GM10266 (cell line): ENCODE measurements at regions not wholly inside any gene's neighbourhood (a gene's known extent, or its start where the extent isn't known, plus 50 kb on each side); places are given as distances from the start of the nearest gene placed in this dataset.
"Not testable (repeated sequence)": the region's sequence is repeated elsewhere in the genome, so short reads cannot be mapped to it uniquely, and the experiment has no call there.

Experiments used
- DNase-seq: peaks from one replicate; pipeline ENCODE4 v3.0.0; 2012; ENCODE audit errors: extremely low spot score
- TF ChIP-seq, protein P1 (sequence below): IDR thresholded peaks from 2 replicates; pipeline ENCODE4 v1.5.1; 2012; ENCODE audit warnings: mild to moderate bottlenecking, low read depth; ENCODE audit not compliant: control insufficient read depth, insufficient read depth; ENCODE audit errors: missing control alignments

DNA sequence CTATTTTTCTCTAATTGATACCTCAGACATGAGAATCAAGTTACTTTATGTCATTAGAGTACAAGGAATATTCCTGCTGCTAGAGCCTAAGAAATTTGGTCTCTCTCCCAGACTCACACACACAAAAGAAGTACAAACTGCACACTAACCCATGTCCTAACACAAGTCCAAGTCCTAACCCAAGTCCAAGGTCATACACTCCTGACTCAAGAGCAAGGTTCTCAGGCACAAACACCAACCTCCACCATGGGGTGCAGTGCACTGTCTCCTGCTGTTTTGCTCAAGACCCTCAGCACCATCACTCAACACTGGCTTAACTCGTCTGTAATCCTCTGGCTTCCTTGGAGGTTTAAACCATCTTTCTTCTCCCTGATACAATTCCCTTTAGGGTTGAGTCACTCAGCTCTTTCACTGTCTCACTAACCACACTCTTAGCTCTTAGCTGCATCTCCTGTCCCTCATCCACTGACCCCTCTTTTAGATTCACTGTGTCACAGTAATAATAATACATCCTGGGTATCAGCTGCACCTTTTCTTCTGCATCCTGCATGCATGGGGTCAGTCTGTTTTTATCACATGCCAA lies 129.8 kb downstream of the BCL2L11 start:
- DNase-seq = no peak
- TF ChIP-seq, protein P1, sequence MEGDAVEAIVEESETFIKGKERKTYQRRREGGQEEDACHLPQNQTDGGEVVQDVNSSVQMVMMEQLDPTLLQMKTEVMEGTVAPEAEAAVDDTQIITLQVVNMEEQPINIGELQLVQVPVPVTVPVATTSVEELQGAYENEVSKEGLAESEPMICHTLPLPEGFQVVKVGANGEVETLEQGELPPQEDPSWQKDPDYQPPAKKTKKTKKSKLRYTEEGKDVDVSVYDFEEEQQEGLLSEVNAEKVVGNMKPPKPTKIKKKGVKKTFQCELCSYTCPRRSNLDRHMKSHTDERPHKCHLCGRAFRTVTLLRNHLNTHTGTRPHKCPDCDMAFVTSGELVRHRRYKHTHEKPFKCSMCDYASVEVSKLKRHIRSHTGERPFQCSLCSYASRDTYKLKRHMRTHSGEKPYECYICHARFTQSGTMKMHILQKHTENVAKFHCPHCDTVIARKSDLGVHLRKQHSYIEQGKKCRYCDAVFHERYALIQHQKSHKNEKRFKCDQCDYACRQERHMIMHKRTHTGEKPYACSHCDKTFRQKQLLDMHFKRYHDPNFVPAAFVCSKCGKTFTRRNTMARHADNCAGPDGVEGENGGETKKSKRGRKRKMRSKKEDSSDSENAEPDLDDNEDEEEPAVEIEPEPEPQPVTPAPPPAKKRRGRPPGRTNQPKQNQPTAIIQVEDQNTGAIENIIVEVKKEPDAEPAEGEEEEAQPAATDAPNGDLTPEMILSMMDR = no peak

GRCh38 chr2:111251711-111252110 lies 131.0 kb downstream of the BCL2L11 start:
- TF ChIP-seq, protein P1 = no peak

GRCh38 chr2:111252436-111252835 lies 131.7 kb downstream of the BCL2L11 start:
- DNase-seq = no peak
- TF ChIP-seq, protein P1 = no peak

More at GRCh38 chr2:111251711-111252110, 131.0 kb downstream of the BCL2L11 start:
- no peak for DNase-seq

DNA sequence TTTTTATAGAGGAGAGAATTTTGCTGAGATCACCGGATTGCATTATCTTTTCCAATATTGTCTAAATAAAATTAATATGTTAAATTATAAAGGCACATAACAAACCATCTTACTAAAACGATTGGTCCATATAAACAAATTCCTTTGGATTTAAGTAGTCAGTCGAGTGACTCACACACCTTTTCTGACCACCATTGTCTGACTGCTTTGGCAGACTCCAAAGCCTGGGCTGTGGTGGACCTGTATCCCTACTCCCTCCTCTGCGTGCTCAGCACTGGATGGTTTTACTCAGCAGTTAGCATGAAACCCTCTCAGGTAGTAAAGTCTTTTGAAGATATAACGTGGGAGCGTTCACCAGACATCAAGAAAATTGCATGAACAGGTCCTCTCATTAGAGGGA lies 134.2 kb downstream of the BCL2L11 start:
- not testable (repeated sequence) for DNase-seq

- DNase-seq = not testable (repeated sequence)
These were observed 135.9 kb downstream of the BCL2L11 start for GRCh38 chr2:111256628-111257027.

GRCh38 chr2:111257607-111258006 lies 136.9 kb downstream of the BCL2L11 start:
- DNase-seq = not testable (repeated sequence)

GRCh38 chr2:111258318-111258717 lies 137.6 kb downstream of the BCL2L11 start:
- not testable (repeated sequence) for DNase-seq

GRCh38 chr2:111262627-111263379 lies 142.1 kb downstream of the BCL2L11 start:
- not testable (repeated sequence) for DNase-seq

- not testable (repeated sequence) for DNase-seq
These were observed 142.8 kb downstream of the BCL2L11 start for GRCh38 chr2:111263380-111264017.

- DNase-seq = not testable (repeated sequence)
These were observed 144.2 kb downstream of the BCL2L11 start for GRCh38 chr2:111264956-111265355.

- not testable (repeated sequence) for DNase-seq
These were observed 145.8 kb downstream of the BCL2L11 start for GRCh38 chr2:111266556-111266955.

DNA sequence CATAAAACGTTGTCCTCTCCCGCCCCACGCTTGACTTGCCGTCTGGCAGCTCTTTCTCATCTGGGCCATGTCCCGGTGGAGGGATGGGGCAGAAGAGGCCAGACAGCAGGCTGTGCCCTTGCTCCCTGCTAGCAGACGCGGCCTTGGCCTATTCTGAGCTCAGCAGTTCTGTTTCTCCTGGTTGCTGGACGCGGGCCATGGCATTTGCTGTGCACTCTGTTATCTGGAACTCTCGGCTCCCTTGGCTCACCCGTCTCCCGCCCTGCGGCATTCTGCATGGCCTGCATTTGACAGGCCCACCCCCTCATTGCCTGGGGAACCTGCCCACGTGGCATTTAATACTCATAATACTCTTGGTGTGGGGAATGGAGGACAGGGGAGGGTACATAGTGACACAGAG lies 146.3 kb downstream of the BCL2L11 start:
- DNase-seq = not testable (repeated sequence)

DNA sequence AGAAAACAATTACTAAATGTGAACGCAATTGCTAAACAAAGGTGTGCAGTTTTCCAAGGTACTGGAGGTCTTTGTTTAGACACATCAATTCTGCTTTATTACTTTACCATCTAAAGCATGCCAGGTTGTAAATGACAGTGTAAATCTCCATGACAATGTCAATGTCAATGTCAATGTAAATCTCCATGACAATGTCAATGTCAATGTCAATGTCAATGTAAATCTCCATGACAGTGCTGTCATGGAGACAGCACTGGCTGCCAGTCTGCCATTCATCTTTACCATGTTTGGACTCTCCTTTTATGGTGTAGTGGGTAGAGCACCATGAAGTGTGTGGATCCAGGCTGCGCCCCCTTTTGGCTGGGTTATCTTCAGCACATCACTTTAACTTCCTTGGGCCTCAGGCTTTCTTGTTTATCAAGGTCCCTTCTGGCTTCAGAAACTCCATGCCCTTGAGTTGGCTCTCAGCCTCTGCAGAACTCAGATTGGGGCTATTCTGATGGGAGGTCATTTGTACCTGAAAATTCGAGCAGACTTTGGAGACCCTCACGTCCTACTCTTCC lies 149.1 kb downstream of the BCL2L11 start:
- not testable (repeated sequence) for DNase-seq

DNA sequence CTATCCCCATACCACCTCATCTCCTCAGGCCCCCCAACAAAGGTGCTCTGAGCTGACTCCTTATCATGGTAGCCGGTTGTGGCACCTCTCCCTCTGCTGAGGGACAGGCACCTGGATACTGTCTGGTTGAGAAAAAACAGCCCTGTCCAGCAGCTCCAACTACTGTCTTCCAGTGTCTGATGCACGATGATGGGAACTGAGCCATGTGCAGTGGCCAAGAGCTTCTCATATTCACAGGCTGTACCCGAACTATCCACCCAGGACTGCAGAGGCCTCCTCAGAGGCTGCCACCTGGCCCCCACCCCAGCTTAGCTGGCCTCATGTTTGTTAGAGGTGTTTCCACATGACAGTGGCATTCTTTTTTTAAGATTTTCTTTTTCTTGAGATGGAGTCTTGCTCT lies 149.9 kb downstream of the BCL2L11 start:
- not testable (repeated sequence) for DNase-seq

DNA sequence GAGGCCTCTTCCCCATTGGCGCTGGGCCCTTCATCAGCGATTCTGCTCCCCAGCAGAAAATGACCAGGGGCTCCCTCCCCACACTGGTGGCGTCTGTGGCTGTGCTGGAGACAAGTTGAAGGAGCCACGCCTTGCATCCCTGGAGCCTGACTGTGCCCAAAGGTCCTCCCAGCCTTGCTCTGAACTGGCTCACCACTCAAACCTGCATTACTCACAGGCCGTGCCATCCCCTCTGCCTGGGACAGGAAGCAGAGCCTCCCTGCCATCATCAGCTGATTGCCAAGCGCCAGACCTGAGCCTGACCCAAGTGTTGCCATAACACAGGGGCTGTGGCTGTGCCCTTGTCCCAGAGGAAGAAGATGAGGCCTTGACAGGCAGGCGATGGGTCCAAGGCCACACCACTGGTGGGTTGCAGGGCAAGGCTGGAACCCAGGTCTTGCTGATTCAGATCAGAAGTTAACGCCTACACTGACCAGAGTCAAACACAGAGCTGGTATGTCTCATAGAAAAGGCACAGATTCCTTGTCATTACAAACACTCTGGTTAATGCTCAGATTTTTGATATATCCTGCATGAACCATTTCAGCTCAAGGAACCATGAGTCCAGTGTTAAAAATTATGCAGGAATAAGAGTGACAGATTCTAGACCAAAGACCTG lies 151.1 kb downstream of the BCL2L11 start:
- DNase-seq = not testable (repeated sequence)

DNA sequence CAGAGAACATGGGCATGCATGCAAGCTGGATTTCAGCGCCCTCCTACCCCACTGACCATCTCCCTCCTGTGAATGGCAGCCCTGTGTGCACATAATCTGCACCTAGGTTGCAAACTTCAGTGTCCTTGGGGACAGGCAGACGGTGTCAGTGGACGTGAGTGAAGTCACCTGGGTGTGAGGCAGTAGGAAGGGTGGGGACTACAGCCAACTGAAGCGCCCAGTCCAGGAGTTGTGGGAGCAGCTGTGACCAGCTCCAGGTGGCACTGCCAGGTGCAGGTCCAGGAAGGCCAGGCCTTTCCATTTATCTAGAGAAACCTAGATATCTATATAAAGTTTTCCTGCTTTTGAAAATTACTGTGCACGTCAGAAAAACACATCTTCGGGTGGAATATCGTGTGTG lies 152.3 kb downstream of the BCL2L11 start:
- not testable (repeated sequence) for DNase-seq
